Activated naive CD8-positive, alpha-beta T cell treated with anti-CD3 and anti-CD28 coated beads for 36 hours (primary cell): ENCODE measurements at regions not wholly inside any gene's neighbourhood (a gene's known extent, or its start where the extent isn't known, plus 50 kb on each side); places are given as distances from the start of the nearest gene placed in this dataset.

ENCODE experiments used
- DNase-seq: peaks from one replicate; pipeline ENCODE4 v3.0.0; 2021
- H3K27ac Mint-ChIP-seq: one replicate; pipeline ENCODE4 v1.8.0; 2022; ENCODE audit warnings: mild to moderate bottlenecking, moderate library complexity, mixed read lengths
- H3K27me3 Mint-ChIP-seq: one replicate; pipeline ENCODE4 v1.8.0; 2022; ENCODE audit warnings: mild to moderate bottlenecking, mixed read lengths
- H3K36me3 Mint-ChIP-seq: one replicate; pipeline ENCODE4 v1.8.0; 2021; ENCODE audit warnings: mild to moderate bottlenecking, mixed read lengths
- H3K4me1 Mint-ChIP-seq: one replicate; pipeline ENCODE4 v1.8.0; 2021; ENCODE audit warnings: mixed read lengths
- H3K4me3 Mint-ChIP-seq: one replicate; pipeline ENCODE4 v1.8.0; 2022; ENCODE audit warnings: mild to moderate bottlenecking, moderate library complexity, mixed read lengths
- H3K9me3 Mint-ChIP-seq: one replicate; pipeline ENCODE4 v1.8.0; 2022; ENCODE audit warnings: mixed read lengths

DNA sequence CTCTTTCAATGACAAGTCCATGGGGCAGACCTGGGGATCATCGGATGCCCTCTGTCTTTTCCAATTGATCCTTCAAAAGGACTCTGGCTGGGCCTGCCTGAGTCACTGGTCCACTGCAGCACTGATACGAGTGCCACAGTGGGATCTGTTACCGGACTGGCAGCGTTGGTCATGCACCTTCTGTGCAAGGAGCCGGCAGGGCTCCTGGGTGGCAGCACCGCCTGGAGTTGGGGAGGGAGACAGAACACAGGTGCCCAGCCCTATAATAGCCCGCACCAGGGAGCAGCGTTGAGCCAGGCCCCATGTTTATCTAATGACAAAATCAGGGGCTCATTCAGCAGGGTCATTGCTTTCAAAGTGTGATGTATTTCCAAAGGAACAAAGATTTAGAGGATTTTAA lies 64.2 kb upstream of the NXT1 start:
- H3K9me3 Mint-ChIP-seq: no peaks in the 10 kb centered on the region
- peaks cover 5% of the 10 kb centered on the region for H3K27me3 Mint-ChIP-seq
- no peak for DNase-seq
- H3K4me1 Mint-ChIP-seq: no peaks in the 10 kb centered on the region
- no peak overlapping the region for H3K4me3 Mint-ChIP-seq
- H3K36me3 Mint-ChIP-seq: no peaks in the 10 kb centered on the region
- no peak overlapping the region for H3K27ac Mint-ChIP-seq

DNA sequence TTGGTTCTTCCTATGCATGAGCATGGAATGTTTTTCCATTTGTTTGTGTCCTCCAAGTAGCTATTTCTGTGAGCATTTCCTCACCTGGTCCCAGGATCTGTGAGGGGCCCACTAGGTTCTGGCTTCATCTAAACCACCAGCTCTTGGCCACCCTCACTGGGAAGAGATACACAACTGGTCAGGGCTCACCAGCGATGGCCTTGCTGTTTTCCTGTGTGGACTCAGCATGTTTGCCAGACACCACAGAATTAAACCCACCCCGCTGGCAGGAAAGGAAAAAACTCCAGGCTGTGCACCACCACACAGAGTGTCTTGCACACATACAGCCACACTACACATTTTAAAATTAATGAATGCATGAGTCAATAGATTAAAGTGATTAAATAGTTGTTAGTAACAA lies 65.1 kb upstream of the NXT1 start:
- H3K4me1 Mint-ChIP-seq: no peaks in the 10 kb centered on the region
- H3K36me3 Mint-ChIP-seq: no peaks in the 10 kb centered on the region
- no peaks in the 10 kb centered on the region for H3K9me3 Mint-ChIP-seq
- peaks cover 5% of the 10 kb centered on the region for H3K27me3 Mint-ChIP-seq
- no peak overlapping the region for H3K27ac Mint-ChIP-seq
- no peak overlapping the region for H3K4me3 Mint-ChIP-seq
- no peak for DNase-seq

DNA sequence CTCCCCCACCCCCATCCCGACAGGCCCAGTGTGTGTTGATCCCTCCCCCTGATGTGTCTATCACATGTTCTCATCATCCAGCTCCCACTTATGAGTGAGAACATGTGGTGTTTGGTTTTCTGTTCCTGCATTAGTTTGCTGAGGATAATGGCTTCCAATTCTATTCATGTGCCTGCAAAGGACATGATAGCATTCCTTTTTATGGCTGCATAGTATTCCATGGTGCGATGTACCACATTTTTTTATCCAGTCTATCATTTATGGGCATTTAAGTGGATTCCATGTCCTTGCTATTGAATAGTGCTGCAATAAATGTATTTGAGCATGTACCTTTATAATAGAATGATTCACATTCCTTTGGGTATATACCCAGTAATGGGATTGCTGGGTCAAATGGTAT lies 66.6 kb upstream of the NXT1 start:
- H3K9me3 Mint-ChIP-seq: no peaks in the 10 kb centered on the region
- H3K36me3 Mint-ChIP-seq: no peaks in the 10 kb centered on the region
- H3K4me3 Mint-ChIP-seq: no peak overlapping the region
- peaks cover 5% of the 10 kb centered on the region for H3K27me3 Mint-ChIP-seq
- DNase-seq: no peak
- H3K4me1 Mint-ChIP-seq: no peaks in the 10 kb centered on the region
- no peak overlapping the region for H3K27ac Mint-ChIP-seq

DNA sequence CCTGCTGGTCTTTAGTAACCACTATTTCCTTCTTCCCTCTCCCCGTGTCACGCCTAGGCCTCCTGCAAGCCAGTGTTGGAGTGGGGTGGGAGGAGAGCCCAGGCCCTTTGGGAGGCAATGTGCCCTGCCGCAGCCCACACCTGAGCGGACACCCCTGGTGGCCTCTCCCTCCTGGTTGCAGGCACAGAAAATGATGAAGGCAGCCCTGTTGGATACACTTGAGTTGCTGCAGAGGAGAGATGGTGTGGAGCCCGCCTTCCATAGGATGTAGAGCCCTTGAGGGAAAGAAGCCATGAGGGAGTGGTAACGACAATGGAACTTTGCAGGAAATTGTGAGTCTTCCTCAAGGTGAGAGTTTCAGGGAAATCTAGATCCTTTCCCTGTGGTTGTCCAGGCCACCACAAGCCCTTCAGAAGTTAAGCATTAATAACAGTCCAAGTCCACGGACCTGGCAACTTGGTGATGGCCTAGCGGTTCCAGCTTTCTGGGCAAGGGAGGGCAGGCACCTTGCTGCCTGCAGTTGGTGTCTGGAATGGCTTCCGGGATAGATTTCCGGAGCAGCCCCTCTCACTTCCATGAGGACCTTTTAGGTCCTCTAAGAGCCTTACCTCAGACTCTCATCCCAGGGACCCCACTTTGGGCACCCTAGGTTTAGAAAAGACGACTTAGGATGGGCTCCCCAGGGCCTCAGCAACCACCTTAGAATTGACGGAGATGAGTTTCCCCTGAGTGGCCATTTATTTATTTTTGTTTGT lies 67.3 kb upstream of the NXT1 start:
- Mint-ChIP-seq H3K27ac (no peak overlapping the region), H3K4me1 (no peaks in the 10 kb centered on the region), H3K4me3 (no peak overlapping the region), H3K27me3 (peaks cover 5% of the 10 kb centered on the region), H3K9me3 (no peaks in the 10 kb centered on the region), H3K36me3 (no peaks in the 10 kb centered on the region)
- no peak for DNase-seq

DNA sequence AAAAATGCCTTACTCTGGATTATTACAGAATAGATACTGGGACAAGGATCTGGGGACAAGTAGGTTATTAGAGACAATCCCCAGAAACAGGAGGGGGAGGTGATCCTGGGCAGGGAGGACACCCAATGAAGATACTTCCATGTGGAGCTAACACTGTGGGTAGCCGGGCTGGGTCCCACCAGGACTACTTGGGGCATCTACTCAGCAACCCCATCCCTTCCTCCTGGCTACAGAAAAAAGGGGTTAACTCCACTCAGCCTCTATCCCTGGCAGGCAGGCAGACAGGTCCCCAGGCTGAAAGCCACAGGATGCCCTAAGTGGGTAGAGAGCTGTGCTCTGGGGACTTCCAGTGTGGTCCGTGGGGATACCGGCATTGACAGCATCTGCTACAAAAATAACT lies 68.0 kb upstream of the NXT1 start:
- H3K27ac Mint-ChIP-seq: no peak overlapping the region
- H3K27me3 Mint-ChIP-seq: peaks cover 5% of the 10 kb centered on the region
- H3K36me3 Mint-ChIP-seq: no peaks in the 10 kb centered on the region
- H3K9me3 Mint-ChIP-seq: no peaks in the 10 kb centered on the region
- H3K4me3 Mint-ChIP-seq: no peak overlapping the region
- DNase-seq: no peak
- H3K4me1 Mint-ChIP-seq: no peaks in the 10 kb centered on the region

DNA sequence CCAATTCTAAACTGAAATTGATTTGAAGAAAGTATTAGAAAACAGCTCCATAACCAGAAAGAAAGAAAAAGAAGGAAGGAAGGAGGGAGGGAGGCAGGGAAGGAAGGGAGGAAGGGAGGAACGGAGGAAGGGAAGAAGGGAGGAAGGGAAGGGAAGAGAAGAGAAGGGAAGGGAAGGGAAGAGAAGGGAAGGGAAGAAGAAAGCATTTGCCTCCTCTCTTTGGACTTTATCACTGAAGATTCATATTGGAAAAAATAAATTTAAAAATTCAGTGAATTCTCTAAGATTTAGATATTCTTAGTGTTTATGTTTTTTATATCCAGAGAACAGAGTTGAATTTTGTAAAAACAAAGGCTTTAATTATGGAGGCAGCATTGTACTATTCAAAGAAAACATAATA lies 68.5 kb upstream of the NXT1 start:
- Mint-ChIP-seq H3K4me3 (no peak overlapping the region), H3K27me3 (peaks cover 5% of the 10 kb centered on the region), H3K9me3 (no peaks in the 10 kb centered on the region), H3K36me3 (no peaks in the 10 kb centered on the region), H3K4me1 (no peaks in the 10 kb centered on the region), H3K27ac (no peak overlapping the region)
- DNase-seq: no peak

DNA sequence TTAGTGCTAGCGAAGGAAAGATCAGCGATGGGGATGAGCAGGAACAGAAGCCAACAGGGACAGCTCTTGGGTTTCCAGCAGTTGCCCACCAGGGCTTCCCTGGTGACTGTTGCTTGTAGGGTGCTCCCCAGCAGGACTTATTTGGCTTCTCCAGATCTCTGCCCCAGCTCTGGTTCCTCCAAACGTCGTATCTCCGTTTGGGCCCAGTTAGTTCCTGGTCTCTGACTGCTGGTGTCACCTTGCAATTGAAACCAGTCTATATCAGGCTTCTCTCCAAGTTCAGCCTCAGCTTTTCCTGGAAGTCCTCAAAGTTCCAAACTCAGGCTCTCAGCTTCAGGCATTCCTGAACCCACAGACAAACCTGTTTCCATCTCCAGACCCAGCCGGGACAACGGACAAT lies 70.8 kb upstream of the NXT1 start:
- Mint-ChIP-seq H3K9me3 (no peaks in the 10 kb centered on the region), H3K4me1 (no peaks in the 10 kb centered on the region), H3K27me3 (peaks cover 5% of the 10 kb centered on the region), H3K36me3 (no peaks in the 10 kb centered on the region), H3K4me3 (no peak overlapping the region), H3K27ac (no peak overlapping the region)
- DNase-seq: no peak

DNA sequence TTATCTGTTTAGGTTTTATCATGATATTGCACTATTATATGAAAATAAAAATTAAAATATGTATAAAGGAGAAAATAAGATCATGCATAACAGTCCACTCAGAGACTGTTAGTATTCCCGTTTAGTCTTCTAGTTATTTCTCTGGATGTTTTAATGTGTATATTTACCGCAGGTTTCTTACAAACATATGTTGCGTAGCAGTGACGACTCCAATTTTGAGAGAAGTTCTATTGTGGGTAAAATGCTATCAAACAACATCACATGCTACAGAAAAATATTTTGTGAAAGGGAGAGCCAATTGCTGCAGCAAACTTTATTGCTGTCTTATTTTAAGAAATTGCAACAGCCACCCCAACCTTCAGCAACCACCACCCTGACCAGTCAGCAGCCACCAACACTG lies 72.4 kb upstream of the NXT1 start:
- Mint-ChIP-seq H3K36me3 (no peaks in the 10 kb centered on the region), H3K4me1 (no peaks in the 10 kb centered on the region), H3K27ac (no peak overlapping the region), H3K27me3 (no peaks in the 10 kb centered on the region), H3K9me3 (no peaks in the 10 kb centered on the region), H3K4me3 (no peak overlapping the region)
- DNase-seq: no peak

DNA sequence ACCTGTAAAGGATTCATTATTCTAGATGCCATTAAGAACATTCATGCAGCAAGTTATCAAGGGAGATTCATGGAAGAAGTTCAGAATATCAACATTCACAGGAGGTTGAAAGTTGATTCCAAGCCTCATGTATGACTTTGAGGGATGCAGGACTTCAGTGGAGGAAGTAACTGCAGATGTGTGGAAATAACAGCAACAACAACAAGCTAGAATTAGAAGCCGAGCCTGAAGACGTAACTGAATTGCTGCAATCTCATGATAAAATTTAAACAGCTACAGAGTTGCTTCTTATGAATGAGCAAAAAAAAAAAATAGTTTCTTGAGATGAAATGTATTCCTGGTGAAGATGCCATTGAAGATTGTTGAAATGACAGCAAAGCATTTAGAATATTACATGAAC lies 73.3 kb upstream of the NXT1 start:
- Mint-ChIP-seq H3K27me3 (no peaks in the 10 kb centered on the region), H3K4me3 (no peak overlapping the region), H3K9me3 (no peaks in the 10 kb centered on the region), H3K36me3 (no peaks in the 10 kb centered on the region), H3K27ac (no peak overlapping the region), H3K4me1 (no peaks in the 10 kb centered on the region)
- DNase-seq: no peak

DNA sequence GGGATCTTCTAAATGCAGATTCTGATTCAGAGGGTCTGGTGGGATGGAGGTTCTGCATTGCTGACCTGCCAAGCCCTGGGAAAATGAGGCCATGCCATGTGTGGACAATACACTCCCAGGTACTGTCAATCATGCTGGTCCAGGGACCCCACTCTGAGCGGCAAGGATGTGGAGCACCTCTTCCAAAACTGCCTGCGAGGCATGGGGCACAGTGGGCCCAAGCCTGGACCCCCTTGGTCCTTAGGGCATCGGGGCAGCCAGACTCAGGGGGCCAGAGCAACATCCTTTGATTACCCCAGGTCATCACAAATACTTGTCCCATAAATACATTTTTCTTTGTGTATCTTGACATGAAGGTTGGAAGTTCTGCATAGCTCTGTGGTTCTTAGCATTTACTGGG lies 76.8 kb upstream of the NXT1 start:
- Mint-ChIP-seq H3K9me3 (peaks cover 7% of the 10 kb centered on the region), H3K4me1 (no peaks in the 10 kb centered on the region)

DNA sequence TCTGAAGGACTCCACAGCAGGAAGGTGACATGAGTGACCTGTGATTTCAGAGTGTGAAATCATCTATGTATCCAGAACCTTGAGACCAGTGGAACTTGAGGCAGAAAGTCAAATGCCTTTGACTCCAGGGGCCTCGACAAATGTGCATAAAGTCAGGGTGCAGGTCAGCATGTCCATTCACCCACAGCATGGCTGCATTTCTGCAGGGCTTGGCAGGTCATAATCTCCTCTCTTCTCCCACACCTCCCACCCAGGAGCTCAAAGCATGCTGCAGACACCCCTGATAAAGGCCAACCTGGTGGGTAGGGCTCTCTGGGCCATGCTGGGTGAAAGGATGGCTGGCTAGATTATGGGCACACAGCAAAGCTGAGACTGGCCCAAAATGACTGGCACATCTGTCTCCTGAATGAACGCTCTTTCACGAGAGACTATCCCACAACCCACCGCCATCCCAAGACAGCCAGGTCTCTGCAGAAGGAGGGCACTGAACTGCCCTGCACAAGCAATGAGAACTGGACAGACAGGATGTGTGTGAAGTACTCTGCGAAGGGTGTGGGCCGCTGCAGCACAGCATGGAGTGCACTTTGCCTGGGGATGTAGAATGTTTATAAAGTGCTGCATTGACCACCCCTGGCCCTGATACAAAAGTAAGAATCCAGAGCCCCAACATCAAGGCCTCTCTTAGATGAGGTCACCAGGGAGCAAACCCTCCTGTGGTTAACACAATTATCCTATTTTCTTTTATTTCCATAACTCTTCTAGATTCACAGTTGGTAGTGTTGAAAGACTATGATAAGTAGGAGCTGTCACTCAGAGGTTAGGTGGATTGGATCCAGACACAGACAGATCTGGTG lies 78.2 kb upstream of the NXT1 start:
- no peaks in the 10 kb centered on the region for H3K27me3 Mint-ChIP-seq
- H3K9me3 Mint-ChIP-seq: peaks cover 9% of the 10 kb centered on the region
- no peak for DNase-seq
- no peaks in the 10 kb centered on the region for H3K36me3 Mint-ChIP-seq
- no peak overlapping the region for H3K4me3 Mint-ChIP-seq
- no peak overlapping the region for H3K27ac Mint-ChIP-seq
- no peaks in the 10 kb centered on the region for H3K4me1 Mint-ChIP-seq

More for the DNA sequence above, 76.8 kb upstream of the NXT1 start:
- no peaks in the 10 kb centered on the region for H3K36me3 Mint-ChIP-seq
- H3K27me3 Mint-ChIP-seq: no peaks in the 10 kb centered on the region
- DNase-seq: no peak
- no peak overlapping the region for H3K27ac Mint-ChIP-seq
- no peak overlapping the region for H3K4me3 Mint-ChIP-seq

DNA sequence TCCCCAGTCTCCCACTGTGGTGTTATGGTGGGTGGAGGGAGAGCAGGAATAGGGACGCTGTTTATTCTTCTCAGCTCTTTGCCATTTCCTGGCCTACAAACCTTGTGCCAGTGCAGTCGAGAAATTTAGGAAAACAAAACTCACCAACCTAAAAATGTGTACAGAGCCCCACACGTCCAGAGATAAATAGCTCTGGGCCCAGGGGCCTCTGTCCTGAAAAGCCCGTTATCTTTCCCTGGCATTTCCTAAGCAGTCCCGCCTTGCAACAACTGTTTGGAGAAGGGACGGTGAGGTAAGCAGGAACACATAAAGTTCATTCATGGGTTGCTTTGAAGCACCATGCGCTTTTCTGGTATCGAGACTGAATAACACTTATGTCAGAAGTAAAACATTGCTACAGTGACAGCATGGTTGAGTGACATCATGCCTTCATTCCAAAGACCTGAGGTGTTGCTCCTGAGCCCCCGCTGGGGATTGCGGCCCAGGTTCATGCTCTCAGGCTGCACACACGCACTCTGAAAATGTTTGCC lies 80.1 kb upstream of the NXT1 start:
- no peak overlapping the region for H3K4me3 Mint-ChIP-seq
- no peaks in the 10 kb centered on the region for H3K27me3 Mint-ChIP-seq

DNA sequence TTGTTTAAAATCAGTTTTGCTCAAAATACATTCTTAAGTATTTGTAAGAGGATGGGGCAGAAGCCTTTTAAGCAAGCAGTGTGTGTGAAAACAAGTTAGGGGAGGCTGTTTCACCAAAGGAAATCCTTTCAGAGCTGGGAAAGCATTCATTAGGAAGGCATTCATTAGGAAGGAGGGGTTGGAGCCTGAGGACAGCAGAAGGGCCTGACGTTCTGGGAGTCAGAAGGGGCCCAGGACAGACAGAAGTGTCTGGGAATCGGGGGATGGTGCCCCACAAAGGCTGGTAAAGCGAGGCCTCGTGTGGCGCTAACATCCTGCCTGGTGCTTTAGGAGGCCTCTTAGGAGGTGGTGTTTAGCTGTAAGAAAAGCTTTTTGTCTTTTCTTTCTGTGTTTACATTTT lies 80.6 kb upstream of the NXT1 start:
- Mint-ChIP-seq H3K27ac (no peak overlapping the region), H3K4me3 (no peak overlapping the region), H3K9me3 (peaks cover 9% of the 10 kb centered on the region), H3K36me3 (no peaks in the 10 kb centered on the region), H3K4me1 (no peaks in the 10 kb centered on the region), H3K27me3 (no peaks in the 10 kb centered on the region)
- no peak for DNase-seq

More for the DNA sequence above, 80.1 kb upstream of the NXT1 start:
- Mint-ChIP-seq H3K27ac (no peak overlapping the region), H3K9me3 (peaks cover 9% of the 10 kb centered on the region), H3K36me3 (no peaks in the 10 kb centered on the region), H3K4me1 (no peaks in the 10 kb centered on the region)
- DNase-seq: no peak

DNA sequence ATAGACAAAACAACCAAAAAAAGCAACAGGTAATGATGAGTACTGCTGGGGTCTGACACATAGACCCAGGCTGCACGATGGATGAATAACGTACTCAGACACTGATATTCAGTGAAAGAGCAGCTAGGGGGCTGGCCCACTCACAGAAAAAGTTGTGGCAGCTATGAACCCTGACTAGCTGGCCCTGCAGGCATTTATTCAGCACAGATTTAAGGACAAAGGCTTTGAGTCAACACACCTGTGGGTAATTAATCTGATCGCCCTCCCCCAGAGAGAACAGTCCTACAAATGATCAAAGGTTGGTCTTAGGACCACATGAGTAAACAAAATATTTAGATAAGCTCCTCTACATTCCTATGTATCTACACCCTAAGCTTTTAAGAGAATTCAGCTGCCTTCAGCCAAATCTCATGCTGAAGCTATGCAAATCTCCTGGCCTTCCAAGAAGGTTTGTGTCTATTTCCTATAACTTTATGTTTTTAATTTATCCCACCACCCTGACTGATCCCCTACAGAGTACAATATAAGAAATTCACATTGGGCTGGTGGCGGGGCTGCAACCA lies 81.7 kb upstream of the NXT1 start:
- no peaks in the 10 kb centered on the region for H3K36me3 Mint-ChIP-seq
- no peaks in the 10 kb centered on the region for H3K4me1 Mint-ChIP-seq
- H3K9me3 Mint-ChIP-seq: peaks cover 10% of the 10 kb centered on the region
- no peak overlapping the region for H3K27ac Mint-ChIP-seq
- no peaks in the 10 kb centered on the region for H3K27me3 Mint-ChIP-seq
- no peak for DNase-seq
- no peak overlapping the region for H3K4me3 Mint-ChIP-seq

DNA sequence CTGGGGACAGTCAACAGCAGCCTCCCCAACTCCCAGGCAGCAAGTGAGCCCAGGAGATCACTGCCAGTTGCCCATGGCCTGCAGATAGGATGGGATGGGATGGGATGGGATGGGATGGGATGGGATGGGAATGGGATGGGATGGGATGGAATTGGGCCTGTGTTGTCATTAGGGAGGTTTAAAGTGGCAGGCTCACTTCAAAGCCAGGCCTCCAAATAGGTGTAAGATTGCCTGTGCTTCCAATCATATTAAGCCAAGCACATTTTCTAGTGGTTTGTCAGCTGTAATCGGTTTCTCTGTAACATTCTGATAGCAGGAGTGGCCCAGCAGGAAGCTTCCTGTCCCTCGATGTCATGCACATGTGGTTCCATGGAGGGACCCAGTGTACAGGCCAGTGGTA lies 82.7 kb upstream of the NXT1 start:
- Mint-ChIP-seq H3K27ac (no peak overlapping the region), H3K27me3 (no peaks in the 10 kb centered on the region), H3K9me3 (peaks cover 14% of the 10 kb centered on the region), H3K4me1 (no peaks in the 10 kb centered on the region), H3K36me3 (no peaks in the 10 kb centered on the region), H3K4me3 (no peak overlapping the region)
- no peak for DNase-seq
